ENCODE measurements at regions not wholly inside any gene's neighbourhood (a gene's known extent, or its start where the extent isn't known, plus 50 kb on each side); places are given as distances from the start of the nearest gene placed in this dataset.

DNA sequence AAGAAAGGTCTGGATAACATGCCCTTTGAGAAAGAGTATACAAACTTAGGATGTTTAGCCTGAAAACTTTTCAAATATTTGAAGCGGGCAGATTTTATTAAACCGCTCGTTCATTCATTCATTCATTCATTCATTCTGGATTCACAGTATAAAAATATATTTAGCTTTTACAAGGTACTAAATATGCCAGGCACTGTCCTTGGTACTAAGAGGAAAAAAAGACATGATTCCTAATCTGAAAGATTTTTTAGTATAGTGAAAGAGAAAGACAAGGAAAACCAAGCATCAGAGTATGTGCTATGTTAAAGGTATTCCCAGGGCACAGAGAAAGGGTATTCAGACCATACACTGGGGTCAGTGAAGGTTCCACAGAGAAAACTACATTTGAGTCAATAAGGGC lies 299.7 kb downstream of the BCAT1 start:
- TF ChIP-seq FOXP4 (CRISPR knock-in tag; IDR thresholded peaks at IDR 0.05), result no peak
- no peak for TF ChIP-seq CTCF (IDR thresholded peaks at IDR 0.05)
- TF ChIP-seq KAT7 (CRISPR knock-in tag; IDR thresholded peaks at IDR 0.05; ENCODE audit: borderline replicate concordance), result no peak
- TF ChIP-seq GABPB1 (CRISPR knock-in tag; IDR thresholded peaks at IDR 0.05), result no peak
- no peak for TF ChIP-seq TEAD4 (CRISPR knock-in tag; IDR thresholded peaks at IDR 0.05)
- no peak for TF ChIP-seq MYBL2 (CRISPR knock-in tag; IDR thresholded peaks at IDR 0.05)
- no peak for TF ChIP-seq ZNF232 (CRISPR knock-in tag; IDR thresholded peaks at IDR 0.05)

Measured in WTC11 (cell line).